Activated naive CD8-positive, alpha-beta T cell treated with anti-CD3 and anti-CD28 coated beads, Interleukin-2, amount 50 U/mL, for 24 hours (primary cell): ENCODE measurements at regions not wholly inside any gene's neighbourhood (a gene's known extent, or its start where the extent isn't known, plus 50 kb on each side); places are given as distances from the start of the nearest gene placed in this dataset.
"Not testable (repeated sequence)": the region's sequence is repeated elsewhere in the genome, so short reads cannot be mapped to it uniquely, and the experiment has no call there.

ENCODE experiments used
- ATAC-seq: fragments of 150-1000 bp; cut with Tn5 transposase; one replicate; pipeline ENCODE4 v1.10.0; 2021
- DNase-seq: peaks from one replicate; pipeline ENCODE4 v3.0.0; 2021
- H3K27ac Mint-ChIP-seq: one replicate; pipeline ENCODE4 v1.8.0; 2021; ENCODE audit warnings: mild to moderate bottlenecking, mixed read lengths
- H3K27me3 Mint-ChIP-seq: one replicate; pipeline ENCODE4 v1.8.0; 2021; ENCODE audit warnings: mixed read lengths
- H3K36me3 Mint-ChIP-seq: one replicate; pipeline ENCODE4 v1.8.0; 2021; ENCODE audit warnings: low read depth, mixed read lengths
- H3K4me1 Mint-ChIP-seq: one replicate; pipeline ENCODE4 v1.8.0; 2021; ENCODE audit warnings: mixed read lengths
- H3K4me3 Mint-ChIP-seq: one replicate; pipeline ENCODE4 v1.8.0; 2021; ENCODE audit warnings: mild to moderate bottlenecking, moderate library complexity, mixed read lengths
- H3K9me3 Mint-ChIP-seq: one replicate; pipeline ENCODE4 v1.8.0; 2021; ENCODE audit warnings: mixed read lengths

DNA sequence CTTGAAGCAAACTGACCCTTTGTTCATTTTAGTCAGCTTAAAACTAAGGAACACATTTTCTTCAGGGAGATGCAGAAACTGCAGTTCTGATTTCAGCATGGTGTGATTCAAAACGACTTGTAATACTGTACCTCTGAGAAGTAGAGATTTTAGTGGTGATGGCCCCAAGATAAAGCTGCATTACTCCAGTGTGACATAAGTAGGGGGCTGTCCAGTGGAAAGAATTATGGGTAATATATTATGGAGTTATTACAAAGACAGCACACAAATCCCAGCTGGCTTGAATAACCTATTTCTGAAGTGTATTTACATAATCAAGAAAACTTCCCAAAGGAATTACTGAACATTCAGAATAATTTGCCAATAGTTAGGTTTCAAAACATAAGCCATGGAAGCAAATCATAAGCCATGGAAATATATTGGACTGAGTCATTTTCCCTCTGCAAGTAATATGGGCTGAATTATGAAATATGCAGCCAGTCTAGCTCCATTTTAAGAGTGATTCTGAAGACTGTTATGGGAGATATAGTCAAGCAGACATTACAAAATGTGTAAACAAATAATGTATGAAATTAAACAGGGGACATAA is 133.7 kb upstream of the FBXL17 start:
- no peak for ATAC-seq
- H3K27me3 Mint-ChIP-seq: peaks cover 11% of the 10 kb centered on the region

DNA sequence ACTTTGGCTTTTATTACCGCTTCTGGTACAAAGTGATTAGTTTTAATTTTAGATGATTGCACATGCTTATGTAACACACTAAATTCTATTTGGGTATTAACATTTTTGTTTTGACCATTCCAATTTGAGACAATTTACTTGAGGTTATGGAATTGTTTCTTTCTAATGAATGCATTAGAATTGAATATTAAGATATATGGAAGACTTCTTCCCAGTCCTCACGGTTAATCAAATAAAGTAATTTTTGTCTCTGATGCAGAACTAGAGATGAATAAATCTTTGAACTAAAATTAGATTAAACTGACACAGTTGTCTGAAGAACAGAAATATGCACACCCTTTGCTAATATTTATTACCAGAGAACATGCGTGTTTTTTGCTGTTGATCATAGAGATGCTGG is 127.1 kb upstream of the FBXL17 start:
- peaks cover 8% of the 10 kb centered on the region for H3K27me3 Mint-ChIP-seq
- ATAC-seq: no peak
- no peak overlapping the region for H3K4me3 Mint-ChIP-seq
- no peak overlapping the region for H3K27ac Mint-ChIP-seq
- DNase-seq: no peak
- H3K9me3 Mint-ChIP-seq: no peaks in the 10 kb centered on the region
- H3K36me3 Mint-ChIP-seq: no peaks in the 10 kb centered on the region
- no peaks in the 10 kb centered on the region for H3K4me1 Mint-ChIP-seq

More for the DNA sequence above, 133.7 kb upstream of the FBXL17 start:
- Mint-ChIP-seq H3K9me3 (no peaks in the 10 kb centered on the region), H3K27ac (no peak overlapping the region), H3K36me3 (no peaks in the 10 kb centered on the region), H3K4me3 (no peak overlapping the region), H3K4me1 (no peaks in the 10 kb centered on the region)
- DNase-seq: no peak

DNA sequence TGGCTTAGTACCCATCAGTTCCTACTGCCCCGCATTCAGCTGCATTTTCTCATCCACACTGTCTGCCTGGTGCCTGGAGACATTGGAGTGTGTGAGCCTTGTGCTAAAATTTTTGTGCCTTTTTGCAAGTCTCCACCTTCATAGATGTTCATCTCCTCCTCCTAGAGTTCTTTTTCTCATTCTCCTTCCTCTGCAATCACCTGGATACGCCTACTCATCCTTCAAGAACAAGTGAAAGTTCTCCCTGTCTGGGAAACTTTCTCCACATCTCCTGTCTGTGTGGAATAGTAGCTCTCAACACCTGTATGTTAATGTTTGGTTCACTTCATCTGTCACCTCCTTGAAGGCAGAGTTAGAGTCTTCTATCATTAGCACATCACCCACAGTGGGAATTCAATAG is 125.7 kb upstream of the FBXL17 start:
- H3K27ac Mint-ChIP-seq: no peak overlapping the region
- no peaks in the 10 kb centered on the region for H3K9me3 Mint-ChIP-seq
- no peaks in the 10 kb centered on the region for H3K4me1 Mint-ChIP-seq
- H3K27me3 Mint-ChIP-seq: peaks cover 8% of the 10 kb centered on the region
- ATAC-seq (no peak), DNase-seq (no peak)
- no peaks in the 10 kb centered on the region for H3K36me3 Mint-ChIP-seq
- H3K4me3 Mint-ChIP-seq: no peak overlapping the region

DNA sequence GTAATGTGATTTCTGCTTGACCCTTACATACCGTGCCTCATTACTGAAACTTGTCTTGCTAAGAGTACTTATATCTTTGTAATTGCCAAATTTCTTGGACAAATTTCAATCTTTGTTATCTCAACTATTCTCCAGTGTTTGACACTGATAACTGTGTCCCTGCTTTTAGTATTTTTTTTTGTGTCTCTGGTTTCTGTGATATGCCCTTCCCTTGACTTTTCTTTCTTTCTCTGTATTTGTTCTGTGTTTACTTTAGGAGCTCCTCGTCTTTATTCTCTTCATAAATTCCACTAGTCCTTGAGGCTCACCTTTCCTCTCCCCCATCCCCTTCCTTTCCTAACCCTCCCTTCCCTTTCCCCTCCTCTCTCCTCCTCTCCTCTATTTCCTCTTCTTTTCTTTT is 123.7 kb upstream of the FBXL17 start:
- Mint-ChIP-seq H3K9me3 (no peaks in the 10 kb centered on the region), H3K27ac (no peak overlapping the region), H3K4me1 (no peaks in the 10 kb centered on the region), H3K27me3 (peaks cover 3% of the 10 kb centered on the region), H3K4me3 (no peak overlapping the region), H3K36me3 (no peaks in the 10 kb centered on the region)
- ATAC-seq: no peak
- no peak for DNase-seq

DNA sequence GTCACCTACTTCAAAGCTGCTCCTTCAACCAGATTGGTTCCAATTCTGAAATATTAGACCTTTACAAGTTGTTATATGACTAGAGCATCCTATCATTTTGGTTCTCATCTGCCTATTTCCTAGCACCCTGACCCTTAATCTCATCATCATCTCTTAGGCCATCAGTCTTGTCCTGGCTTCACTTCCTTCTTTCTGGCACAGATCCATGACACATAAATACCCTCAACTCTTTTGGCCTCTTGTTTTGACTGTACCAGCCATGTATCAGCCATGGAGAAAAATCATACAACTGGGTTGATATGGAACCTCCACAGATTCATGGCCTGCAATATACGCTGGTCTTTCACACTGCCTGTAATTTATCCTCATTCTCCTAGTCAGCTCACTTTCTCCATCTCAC is 123.1 kb upstream of the FBXL17 start:
- DNase-seq (no peak), ATAC-seq (no peak)
- peaks cover 3% of the 10 kb centered on the region for H3K27me3 Mint-ChIP-seq
- peaks cover under 1% of the 10 kb centered on the region for H3K9me3 Mint-ChIP-seq
- no peaks in the 10 kb centered on the region for H3K36me3 Mint-ChIP-seq
- H3K4me3 Mint-ChIP-seq: no peak overlapping the region
- no peak overlapping the region for H3K27ac Mint-ChIP-seq
- no peaks in the 10 kb centered on the region for H3K4me1 Mint-ChIP-seq

DNA sequence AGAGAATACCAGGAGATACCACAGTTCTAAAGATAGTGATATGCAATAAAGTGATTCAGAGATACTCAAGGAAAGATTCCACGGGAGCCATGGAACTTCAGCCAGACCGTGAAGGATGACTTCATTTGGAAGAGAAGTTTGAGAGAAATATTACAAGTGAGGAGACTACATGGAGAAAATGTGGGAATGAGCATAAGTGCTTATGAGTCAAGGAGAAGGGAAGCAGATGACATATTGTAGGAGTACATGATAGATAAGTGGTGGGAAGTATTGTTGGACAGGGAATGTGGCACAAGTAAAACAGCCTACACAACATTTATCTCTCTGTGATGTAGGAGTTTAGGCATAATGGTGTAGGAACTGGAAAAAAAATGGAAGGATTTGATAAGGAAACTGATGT is 122.1 kb upstream of the FBXL17 start:
- H3K27ac Mint-ChIP-seq: no peak overlapping the region
- no peak overlapping the region for H3K4me3 Mint-ChIP-seq
- no peaks in the 10 kb centered on the region for H3K4me1 Mint-ChIP-seq
- DNase-seq (no peak), ATAC-seq (no peak)
- H3K36me3 Mint-ChIP-seq: no peaks in the 10 kb centered on the region
- H3K9me3 Mint-ChIP-seq: peaks cover 3% of the 10 kb centered on the region
- H3K27me3 Mint-ChIP-seq: peaks cover 3% of the 10 kb centered on the region

DNA sequence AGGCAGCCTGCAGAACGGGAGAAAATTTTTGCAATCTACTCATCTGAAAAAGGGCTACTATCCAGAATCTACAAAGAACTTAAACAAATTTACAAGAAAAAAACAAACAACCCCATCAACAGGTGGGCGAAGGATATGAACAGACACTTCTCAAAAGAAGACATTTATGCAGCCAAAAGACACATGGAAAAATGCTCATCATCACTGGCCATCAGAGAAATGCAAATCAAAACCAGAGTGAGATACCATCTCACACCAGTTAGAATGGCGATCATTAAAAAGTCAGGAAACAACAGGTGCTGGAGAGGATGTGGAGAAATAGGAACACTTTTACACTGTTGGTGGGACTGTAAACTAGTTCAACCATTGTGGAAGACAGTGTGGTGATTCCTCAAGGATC is 113.7 kb upstream of the FBXL17 start:
- ATAC-seq, H3K4me3 Mint-ChIP-seq, H3K27ac Mint-ChIP-seq, H3K4me1 Mint-ChIP-seq, H3K9me3 Mint-ChIP-seq, DNase-seq, H3K27me3 Mint-ChIP-seq, H3K36me3 Mint-ChIP-seq: not testable (repeated sequence)

DNA sequence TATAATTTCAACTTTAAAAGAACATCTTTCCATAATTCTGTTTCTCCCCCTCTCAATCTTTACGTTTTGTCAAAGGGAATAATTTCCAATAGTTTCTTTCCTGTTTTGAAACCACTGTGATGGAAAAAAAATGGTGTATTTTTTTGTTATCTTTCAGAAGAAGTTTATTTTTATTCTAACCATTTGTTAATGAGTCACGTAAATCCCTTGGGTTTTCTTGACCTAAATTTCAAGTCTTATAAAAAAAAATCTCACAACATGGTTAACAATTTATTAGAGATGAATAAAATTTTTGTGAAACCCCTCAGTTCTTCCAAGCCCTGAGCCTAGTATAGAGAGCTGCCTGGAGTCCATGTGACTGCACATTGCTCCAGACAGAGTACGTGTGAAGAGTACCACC is 106.1 kb upstream of the FBXL17 start:
- H3K4me1 Mint-ChIP-seq: no peaks in the 10 kb centered on the region
- peaks cover 19% of the 10 kb centered on the region for H3K27me3 Mint-ChIP-seq
- H3K36me3 Mint-ChIP-seq: no peaks in the 10 kb centered on the region
- H3K4me3 Mint-ChIP-seq: no peak overlapping the region
- ATAC-seq: no peak
- H3K27ac Mint-ChIP-seq: no peak overlapping the region
- DNase-seq: no peak
- H3K9me3 Mint-ChIP-seq: peaks cover 12% of the 10 kb centered on the region

DNA sequence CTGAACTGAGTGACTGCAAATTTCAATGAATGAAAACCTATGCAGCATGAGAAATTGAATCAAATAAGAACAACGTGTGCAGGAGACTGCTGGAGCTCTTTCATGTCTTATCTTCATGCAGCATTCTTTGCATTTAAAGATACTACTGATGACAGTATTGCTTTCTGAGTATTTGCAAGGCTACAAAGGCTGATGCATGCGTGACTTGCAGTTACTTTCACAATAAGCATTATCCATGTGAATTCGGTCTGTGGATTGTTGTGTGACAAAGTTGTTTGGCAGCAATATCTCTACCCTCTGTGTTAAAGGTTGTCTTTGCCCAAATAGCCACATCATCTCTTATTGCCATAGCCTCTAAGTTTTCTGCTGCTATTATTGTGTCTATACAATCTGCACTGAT is 102.1 kb upstream of the FBXL17 start:
- DNase-seq (no peak), ATAC-seq (no peak)
- H3K4me1 Mint-ChIP-seq: no peaks in the 10 kb centered on the region
- no peak overlapping the region for H3K27ac Mint-ChIP-seq
- peaks cover 4% of the 10 kb centered on the region for H3K9me3 Mint-ChIP-seq
- no peaks in the 10 kb centered on the region for H3K36me3 Mint-ChIP-seq
- H3K27me3 Mint-ChIP-seq: peaks cover 21% of the 10 kb centered on the region
- H3K4me3 Mint-ChIP-seq: no peak overlapping the region

DNA sequence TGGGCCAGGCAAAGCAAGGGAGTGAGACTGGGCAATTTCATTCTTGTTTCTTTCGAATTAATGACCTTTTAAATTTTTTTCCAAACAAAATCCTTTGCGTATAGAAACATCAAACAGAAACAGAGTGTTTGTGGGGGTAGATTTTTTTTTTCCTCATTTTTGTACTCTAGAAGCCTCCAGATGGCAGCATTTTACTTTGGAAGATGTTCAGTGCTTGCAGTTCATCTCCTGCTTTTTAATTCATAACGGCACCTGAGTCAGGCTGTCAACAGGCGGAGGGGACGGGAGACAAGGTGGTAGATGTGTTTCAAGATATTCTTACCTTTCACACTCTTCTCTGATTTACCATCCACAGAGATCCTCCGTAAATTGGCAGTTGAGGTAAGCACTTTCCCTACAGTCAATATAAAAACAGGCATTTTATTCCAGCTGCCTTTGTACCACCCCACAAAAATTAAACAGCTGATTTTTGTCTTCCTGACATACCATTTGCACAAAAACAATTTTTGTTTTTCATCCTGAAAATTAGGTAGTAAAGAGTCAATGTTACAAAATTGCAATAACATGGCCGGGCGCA is 99.5 kb upstream of the FBXL17 start:
- H3K4me3 Mint-ChIP-seq: no peak overlapping the region
- no peak for DNase-seq
- H3K27ac Mint-ChIP-seq: no peak overlapping the region

DNA sequence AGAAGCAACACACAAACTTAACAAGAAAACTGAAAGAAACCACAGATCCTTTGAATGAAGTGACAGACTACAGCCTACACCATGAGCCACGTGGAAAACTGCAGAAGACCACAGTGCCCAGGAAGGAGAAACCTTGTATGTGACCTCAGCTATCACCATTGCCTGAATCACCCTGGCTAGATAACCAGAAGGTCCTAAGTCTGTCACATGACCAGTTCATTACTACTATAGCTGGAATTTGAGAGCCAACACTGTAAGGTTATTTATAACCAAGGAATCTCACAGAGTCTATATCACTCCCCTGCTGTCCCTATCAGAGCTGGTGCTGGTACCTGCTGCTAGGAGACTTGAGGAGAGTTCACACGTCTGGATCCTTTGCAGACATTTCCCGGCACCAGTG is 90.3 kb upstream of the FBXL17 start:
- Mint-ChIP-seq H3K27me3 (peaks cover 9% of the 10 kb centered on the region), H3K4me3 (no peak overlapping the region), H3K9me3 (peaks cover 4% of the 10 kb centered on the region), H3K36me3 (no peaks in the 10 kb centered on the region), H3K27ac (no peak overlapping the region), H3K4me1 (no peaks in the 10 kb centered on the region)
- DNase-seq (no peak), ATAC-seq (no peak)

More for the DNA sequence above, 99.5 kb upstream of the FBXL17 start:
- no peak for ATAC-seq
- no peaks in the 10 kb centered on the region for H3K4me1 Mint-ChIP-seq
- H3K27me3 Mint-ChIP-seq: peaks cover 9% of the 10 kb centered on the region
- no peaks in the 10 kb centered on the region for H3K36me3 Mint-ChIP-seq
- no peaks in the 10 kb centered on the region for H3K9me3 Mint-ChIP-seq

DNA sequence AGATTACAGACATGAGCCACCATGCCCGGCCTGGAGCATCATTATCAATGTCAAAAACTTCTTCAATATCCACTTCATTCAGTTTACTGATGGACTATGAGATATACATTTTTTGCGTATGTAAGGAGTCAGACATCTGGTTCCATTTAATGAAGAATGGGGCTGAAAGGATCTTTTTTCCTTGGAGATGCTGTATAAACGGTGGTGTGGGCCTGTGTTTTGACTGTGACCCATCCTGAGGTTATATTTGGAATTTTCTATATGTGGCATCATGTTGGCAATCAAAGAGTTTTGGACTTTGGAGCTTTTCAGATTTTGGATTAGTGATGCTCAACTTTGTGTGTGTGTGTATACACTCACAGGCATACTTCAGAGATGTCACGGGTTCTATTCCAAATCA is 85.7 kb upstream of the FBXL17 start:
- Mint-ChIP-seq H3K27me3 (peaks cover 10% of the 10 kb centered on the region), H3K9me3 (no peaks in the 10 kb centered on the region), H3K4me3 (no peak overlapping the region), H3K4me1 (no peaks in the 10 kb centered on the region), H3K27ac (no peak overlapping the region), H3K36me3 (no peaks in the 10 kb centered on the region)
- ATAC-seq (no peak), DNase-seq (no peak)

DNA sequence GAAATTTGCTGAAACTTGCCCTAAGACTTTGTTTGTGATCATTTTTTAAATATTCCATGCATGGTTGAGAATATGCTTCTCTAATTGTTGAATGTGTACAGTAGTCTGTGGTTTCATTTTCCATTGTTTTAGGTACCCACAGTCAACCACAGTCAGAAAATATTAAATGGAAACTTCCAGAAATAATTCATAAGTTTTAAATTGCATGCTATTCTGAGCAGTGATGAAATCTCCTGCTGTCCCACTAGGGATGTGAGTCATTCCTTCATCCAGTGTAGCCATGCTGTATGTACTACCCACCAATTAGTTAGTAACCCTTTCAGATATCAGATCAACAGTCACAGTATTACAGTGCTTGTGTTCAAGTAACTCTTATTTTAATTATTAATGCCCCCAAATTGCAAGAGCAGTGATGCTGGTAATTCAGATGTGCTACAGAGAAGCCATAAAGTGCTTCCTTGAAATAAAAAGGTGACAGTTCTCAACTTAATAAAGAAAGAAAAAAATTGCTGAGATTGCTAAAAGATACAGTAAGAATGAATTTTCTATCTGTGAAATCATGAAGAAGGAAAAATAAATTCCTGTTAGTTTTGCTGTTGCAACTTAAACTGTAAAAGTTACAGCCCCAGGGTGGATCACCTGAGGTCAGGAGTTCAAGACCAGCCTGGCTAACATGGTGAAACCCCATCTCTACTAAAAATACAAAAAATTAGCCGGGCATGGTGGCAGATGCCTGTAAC is 79.9 kb upstream of the FBXL17 start:
- H3K36me3 Mint-ChIP-seq: no peaks in the 10 kb centered on the region
- ATAC-seq (no peak), DNase-seq (no peak)
- H3K27me3 Mint-ChIP-seq: peaks cover 14% of the 10 kb centered on the region
- H3K9me3 Mint-ChIP-seq: peaks cover 5% of the 10 kb centered on the region
- peaks cover 5% of the 10 kb centered on the region for H3K4me1 Mint-ChIP-seq
- H3K4me3 Mint-ChIP-seq: no peak overlapping the region
- H3K27ac Mint-ChIP-seq: no peak overlapping the region

DNA sequence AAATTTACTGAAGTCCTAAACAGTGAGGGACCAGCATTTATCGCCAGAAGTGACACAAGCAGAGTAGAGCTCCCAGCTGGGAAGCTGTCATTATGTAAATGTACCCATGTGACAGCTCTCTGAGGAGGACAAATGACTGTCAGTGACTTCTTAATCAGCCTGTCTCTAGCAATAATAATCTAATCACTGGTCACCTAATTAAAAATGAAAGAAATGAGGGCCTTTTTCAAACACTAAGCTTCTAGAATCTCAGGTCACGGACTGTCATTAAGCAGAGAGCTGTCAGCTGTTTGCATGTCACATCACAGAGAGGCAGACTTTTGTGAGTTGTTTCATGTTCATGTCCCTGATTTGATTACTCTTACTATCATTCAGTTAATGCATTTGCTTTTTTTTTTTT is 77.9 kb upstream of the FBXL17 start:
- H3K27ac Mint-ChIP-seq: no peak overlapping the region
- peaks cover 5% of the 10 kb centered on the region for H3K4me1 Mint-ChIP-seq
- no peak for ATAC-seq
- no peak overlapping the region for H3K4me3 Mint-ChIP-seq
- peaks cover 7% of the 10 kb centered on the region for H3K9me3 Mint-ChIP-seq
- H3K27me3 Mint-ChIP-seq: peaks cover 11% of the 10 kb centered on the region
- H3K36me3 Mint-ChIP-seq: no peaks in the 10 kb centered on the region
- DNase-seq: no peak

DNA sequence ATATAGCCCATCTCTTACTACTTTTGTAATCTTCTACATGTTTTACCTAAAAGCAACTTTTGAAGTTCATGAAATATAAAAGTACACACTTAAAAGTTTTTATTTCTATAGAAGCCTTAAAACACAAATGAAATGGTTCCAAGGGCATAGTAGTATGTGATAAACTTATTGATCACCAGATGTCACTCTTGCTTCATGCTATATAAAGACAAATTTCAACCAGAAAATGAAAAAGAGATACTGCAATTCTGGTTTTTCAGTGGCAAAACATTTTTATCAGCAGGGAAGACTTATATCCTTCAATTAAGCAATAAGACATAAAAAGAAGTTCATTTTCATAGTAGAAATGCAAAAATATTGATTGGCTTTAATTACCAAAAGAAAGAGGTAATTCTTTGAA is 69.4 kb upstream of the FBXL17 start:
- H3K27ac Mint-ChIP-seq: no peak overlapping the region
- H3K4me1 Mint-ChIP-seq: no peaks in the 10 kb centered on the region
- H3K4me3 Mint-ChIP-seq: no peak overlapping the region
- ATAC-seq (no peak), DNase-seq (no peak)
- peaks cover 14% of the 10 kb centered on the region for H3K9me3 Mint-ChIP-seq
- H3K27me3 Mint-ChIP-seq: no peaks in the 10 kb centered on the region
- no peaks in the 10 kb centered on the region for H3K36me3 Mint-ChIP-seq
